ENCODE measurements at regions not wholly inside any gene's neighbourhood (a gene's known extent, or its start where the extent isn't known, plus 50 kb on each side); places are given as distances from the start of the nearest gene placed in this dataset.

DNA sequence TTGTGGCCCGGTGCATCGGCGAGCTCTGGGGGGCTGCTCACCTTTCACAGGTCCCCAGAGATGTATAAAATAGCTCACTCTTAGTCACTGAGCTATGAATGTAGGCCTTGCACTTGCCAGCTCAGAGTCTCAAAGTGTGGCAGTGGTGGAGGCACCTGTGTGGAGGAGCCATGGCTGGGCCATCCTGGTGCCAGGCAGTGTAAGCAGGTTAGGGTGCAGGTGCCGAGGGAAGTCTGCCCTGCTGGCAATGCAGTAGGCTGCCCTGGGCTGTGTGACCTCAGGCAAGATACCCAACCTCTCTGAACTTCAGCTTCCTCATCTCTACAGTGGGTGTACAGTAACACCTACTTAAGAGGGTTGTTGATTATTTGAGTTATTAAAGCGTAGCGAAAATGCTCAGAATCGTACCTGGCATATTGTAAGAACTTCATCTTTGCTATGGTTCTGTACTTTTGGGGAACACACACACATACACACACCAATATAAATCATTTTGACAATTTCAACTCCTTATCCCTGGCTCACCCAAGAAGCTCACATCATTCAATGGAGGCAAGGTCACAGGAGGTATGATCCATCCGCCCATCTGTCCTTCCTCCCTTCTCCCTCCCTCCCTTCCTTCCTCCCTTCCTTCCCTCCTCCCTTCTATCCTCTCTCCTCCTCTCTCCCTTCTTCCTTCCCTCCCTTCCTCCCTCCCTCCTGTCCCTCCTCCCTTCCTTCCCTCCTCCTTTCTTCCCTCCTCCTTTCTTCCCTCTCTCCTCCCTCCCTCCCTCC, 66.8 kb upstream of the STX16 start:
- no peaks in the 10 kb centered on the region for H3K9me3 ChIP-seq
- no peak overlapping the region for H3K27ac ChIP-seq
- DNase-seq (ENCODE audit: low spot score in 2 of 2): peak in 1 of 2 donors; percentile 32
- 88% methylated on average over 8 of the region's 8 CpGs for WGBS
- H3K27me3 ChIP-seq: peaks cover 6% of the 10 kb centered on the region
- H3K4me1 ChIP-seq: no peaks in the 10 kb centered on the region
- H3K4me3 ChIP-seq: no peak overlapping the region
- no peaks in the 10 kb centered on the region for H3K36me3 ChIP-seq
- TF ChIP-seq, protein P1, sequence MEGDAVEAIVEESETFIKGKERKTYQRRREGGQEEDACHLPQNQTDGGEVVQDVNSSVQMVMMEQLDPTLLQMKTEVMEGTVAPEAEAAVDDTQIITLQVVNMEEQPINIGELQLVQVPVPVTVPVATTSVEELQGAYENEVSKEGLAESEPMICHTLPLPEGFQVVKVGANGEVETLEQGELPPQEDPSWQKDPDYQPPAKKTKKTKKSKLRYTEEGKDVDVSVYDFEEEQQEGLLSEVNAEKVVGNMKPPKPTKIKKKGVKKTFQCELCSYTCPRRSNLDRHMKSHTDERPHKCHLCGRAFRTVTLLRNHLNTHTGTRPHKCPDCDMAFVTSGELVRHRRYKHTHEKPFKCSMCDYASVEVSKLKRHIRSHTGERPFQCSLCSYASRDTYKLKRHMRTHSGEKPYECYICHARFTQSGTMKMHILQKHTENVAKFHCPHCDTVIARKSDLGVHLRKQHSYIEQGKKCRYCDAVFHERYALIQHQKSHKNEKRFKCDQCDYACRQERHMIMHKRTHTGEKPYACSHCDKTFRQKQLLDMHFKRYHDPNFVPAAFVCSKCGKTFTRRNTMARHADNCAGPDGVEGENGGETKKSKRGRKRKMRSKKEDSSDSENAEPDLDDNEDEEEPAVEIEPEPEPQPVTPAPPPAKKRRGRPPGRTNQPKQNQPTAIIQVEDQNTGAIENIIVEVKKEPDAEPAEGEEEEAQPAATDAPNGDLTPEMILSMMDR (IDR thresholded peaks at IDR 0.05): no peak

DNA sequence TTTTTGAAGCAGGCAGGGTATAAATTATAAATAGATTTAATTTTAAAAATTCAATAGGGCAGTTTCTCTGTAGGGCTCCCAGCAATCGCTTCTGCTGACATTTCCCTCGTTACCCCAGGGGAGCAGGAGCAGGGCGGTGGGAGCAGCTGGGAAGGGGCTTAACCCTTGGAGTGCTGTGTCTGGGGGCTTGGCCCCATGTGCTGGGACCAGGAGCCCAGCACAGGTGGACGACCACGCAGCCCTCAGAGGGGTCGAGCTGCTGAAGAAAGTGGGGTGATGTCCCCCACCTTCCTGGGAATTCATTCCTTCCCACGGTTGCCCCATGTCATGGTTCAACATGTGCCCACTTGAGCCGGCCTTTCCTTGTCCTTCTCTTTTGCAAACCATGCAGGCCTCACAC, 67.5 kb upstream of the STX16 start:
- DNase-seq (ENCODE audit: low spot score in 2 of 2): peak in 1 of 2 donors; percentile 5
- peaks cover 9% of the 10 kb centered on the region for H3K27me3 ChIP-seq
- WGBS: 67% methylated on average over 8 of the region's 8 CpGs
- no peaks in the 10 kb centered on the region for H3K9me3 ChIP-seq
- TF ChIP-seq EP300 (IDR thresholded peaks at IDR 0.05) (no peak), POLR2A (IDR thresholded peaks at IDR 0.05) (no peak), POLR2AphosphoS5 (IDR thresholded peaks at IDR 0.05) (no peak)
- TF ChIP-seq, protein P1 (IDR thresholded peaks at IDR 0.05): no peak
- H3K4me3 ChIP-seq: no peak overlapping the region
- H3K4me1 ChIP-seq: no peaks in the 10 kb centered on the region
- no peaks in the 10 kb centered on the region for H3K36me3 ChIP-seq
- no peak overlapping the region for H3K27ac ChIP-seq

DNA sequence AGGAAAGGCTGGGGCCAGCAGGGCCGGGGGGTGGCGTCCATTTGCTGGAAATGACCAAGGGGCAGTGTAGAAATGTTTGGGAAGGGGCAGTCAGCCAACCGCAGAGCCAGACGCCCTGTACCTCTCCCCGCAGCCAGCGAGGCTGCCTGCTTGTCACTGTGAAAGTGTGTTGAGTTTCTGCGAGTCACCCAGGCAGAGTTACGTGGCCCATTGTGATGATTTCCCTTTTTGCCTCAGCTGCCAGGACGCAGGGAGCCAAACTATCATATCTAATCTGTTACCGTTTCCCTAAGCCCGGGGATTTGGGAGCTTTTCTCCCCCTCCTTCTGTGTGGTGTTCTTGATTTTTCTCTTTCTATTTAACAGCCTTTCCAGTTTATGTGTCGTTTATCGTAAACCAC, 67.9 kb upstream of the STX16 start:
- Histone ChIP-seq H3K27ac (no peak overlapping the region), H3K9me3 (no peaks in the 10 kb centered on the region), H3K36me3 (no peaks in the 10 kb centered on the region), H3K4me3 (no peak overlapping the region), H3K4me1 (no peaks in the 10 kb centered on the region), H3K27me3 (peaks cover 13% of the 10 kb centered on the region)
- DNase-seq (ENCODE audit: low spot score in 2 of 2): peak in 1 of 2 donors; percentile 31
- WGBS: 71% methylated on average over 13 of the region's 13 CpGs
- TF ChIP-seq, protein P1 (IDR thresholded peaks at IDR 0.05): no peak
- TF ChIP-seq EP300 (IDR thresholded peaks at IDR 0.05) (no peak), POLR2A (IDR thresholded peaks at IDR 0.05) (no peak), POLR2AphosphoS5 (IDR thresholded peaks at IDR 0.05) (no peak)

DNA sequence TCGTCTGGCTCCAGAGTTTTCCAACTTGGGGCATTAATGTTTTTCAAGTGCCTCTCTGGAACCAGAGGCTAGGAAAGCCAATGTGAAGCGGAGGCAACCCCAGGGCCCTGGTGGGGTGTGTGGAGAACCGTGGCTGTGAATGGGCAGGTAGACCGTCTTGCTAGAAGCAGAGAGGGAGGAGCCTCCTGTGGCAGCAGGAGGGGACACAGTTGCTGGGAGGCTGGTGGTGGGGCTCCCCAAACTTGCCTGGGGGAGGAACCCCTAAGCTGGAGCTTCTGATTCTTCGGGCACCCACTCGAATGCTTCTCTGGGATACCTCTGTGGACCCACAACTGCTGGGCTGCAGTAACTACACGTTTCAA, 65.3 kb upstream of the APCDD1L start:
- peaks cover 24% of the 10 kb centered on the region for H3K27me3 ChIP-seq
- H3K9me3 ChIP-seq: no peaks in the 10 kb centered on the region
- no peak overlapping the region for H3K4me3 ChIP-seq
- H3K4me1 ChIP-seq: no peaks in the 10 kb centered on the region
- 78% methylated on average over 7 of the region's 7 CpGs for WGBS
- H3K36me3 ChIP-seq: no peaks in the 10 kb centered on the region
- no peak for TF ChIP-seq POLR2A (IDR thresholded peaks at IDR 0.05)
- no peak overlapping the region for H3K27ac ChIP-seq
- DNase-seq (ENCODE audit: low spot score in 2 of 2): peak in 1 of 2 donors; percentile 44

DNA sequence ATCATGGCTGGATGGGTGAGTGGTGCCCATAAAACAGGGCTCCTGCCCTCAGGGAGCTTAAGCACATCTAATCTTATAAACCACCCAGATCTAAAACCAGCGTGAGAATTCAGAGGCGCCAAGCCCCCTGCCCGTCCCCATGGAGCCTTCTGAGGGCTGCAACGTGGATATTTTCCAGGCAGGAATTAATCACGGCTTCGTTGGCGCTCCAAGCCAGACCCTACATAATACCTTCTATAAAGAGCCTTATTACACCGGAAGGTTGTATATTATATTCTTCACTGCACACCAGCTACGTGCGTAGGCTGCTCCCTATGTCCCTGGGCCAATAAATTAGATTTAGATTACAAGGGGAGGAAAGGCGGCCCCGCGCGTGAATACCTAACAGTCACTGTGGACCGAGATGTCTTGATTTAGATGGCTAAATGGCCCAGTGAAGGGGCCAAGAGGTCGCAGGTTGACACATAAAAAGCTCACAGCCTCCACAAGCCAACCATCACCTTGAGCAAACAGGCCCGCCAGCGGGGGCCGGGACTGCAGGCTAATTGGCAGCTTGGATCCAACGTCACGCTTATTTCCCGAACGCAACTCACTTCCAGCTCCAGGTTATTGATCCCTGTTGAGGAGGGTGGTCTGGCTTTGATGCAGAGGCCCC, 64.7 kb upstream of the APCDD1L start:
- TF ChIP-seq, protein P1 (IDR thresholded peaks at IDR 0.05): no peak
- TF ChIP-seq EP300 (IDR thresholded peaks at IDR 0.05) (no peak), POLR2A (IDR thresholded peaks at IDR 0.05) (no peak), POLR2AphosphoS5 (IDR thresholded peaks at IDR 0.05) (no peak)
- no peaks in the 10 kb centered on the region for H3K4me1 ChIP-seq
- no peaks in the 10 kb centered on the region for H3K36me3 ChIP-seq
- 70% methylated on average over 23 of the region's 23 CpGs for WGBS
- H3K27me3 ChIP-seq: peaks cover 24% of the 10 kb centered on the region
- no peak overlapping the region for H3K4me3 ChIP-seq
- H3K9me3 ChIP-seq: no peaks in the 10 kb centered on the region
- peak in 1 of 2 donors; percentile 35 for DNase-seq (ENCODE audit: low spot score in 2 of 2)
- H3K27ac ChIP-seq: no peak overlapping the region

All from suprapubic skin (tissue), 4 donors.